HG03521 (cell line): ENCODE measurements at regions not wholly inside any gene's neighbourhood (a gene's known extent, or its start where the extent isn't known, plus 50 kb on each side); places are given as distances from the start of the nearest gene placed in this dataset.

Experiments used
- ATAC-seq: cut with Tn5 transposase; IDR thresholded peaks from one replicate; pipeline ENCODE4 v1.9.1; 2021; ENCODE audit warnings: mild to moderate bottlenecking, moderate library complexity; ENCODE audit not compliant: unreplicated experiment

DNA sequence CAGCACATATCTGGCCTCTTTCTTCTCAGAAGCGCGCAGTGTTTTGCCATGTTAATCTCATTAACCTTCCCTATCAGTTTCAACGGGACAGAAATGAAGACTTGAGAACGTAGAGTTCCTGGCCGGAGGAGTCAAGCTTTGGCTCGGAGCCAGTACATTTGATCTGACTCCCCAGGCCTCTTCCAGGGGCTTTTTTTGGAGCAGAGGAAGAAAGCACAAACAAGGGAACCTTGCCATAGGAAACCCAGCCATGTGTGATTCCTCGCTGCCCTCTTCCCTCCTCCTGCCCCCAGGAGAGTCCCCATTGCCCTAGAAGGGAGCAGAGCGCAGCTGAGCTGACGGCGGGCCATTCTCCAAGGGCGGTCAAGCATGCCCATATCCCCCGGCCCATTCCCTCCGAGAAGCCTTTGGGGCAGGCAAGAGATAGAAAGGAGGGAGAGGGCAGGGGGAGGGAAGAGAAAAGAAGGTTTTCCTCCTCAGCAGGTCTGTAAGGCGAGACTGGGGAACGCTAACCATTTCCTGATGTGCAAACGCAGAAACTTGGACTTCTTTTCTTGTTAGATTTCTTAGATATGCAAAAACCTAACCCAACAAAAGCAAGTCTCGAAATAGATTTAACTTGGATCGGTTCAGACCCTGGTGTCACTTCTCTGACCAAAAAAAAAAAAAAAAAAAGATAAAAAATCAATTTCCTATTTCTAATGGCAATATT is 63.7 kb upstream of the POU3F3 start:
- ATAC-seq, result no peak

DNA sequence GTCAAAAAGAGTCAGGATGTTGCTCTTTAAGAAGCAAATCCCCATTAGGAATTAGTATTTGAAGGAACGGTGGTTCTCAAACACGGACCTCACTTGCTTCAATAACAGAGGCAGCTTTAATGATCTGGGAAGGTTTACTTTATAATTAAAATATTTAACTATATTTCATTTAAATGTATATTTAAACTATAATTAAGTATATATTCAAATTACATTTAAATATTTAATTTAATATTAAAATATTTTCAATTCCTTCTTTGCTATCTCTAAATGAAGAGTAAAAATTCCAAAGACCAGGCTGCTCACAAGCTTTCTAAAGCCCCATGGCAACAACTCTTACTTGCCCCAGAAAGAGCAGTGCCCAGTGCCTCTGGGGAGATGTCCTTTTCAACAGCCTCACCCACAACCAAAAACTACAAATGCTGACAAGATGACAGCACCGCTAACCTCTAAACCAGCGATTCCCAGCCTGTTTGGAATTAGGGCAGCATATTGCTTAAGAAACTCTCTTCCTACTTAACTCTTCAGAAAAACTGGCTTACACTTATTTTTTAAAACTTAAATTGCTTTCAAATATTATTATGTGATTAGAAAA is 62.9 kb upstream of the POU3F3 start:
- ATAC-seq, result no peak

DNA sequence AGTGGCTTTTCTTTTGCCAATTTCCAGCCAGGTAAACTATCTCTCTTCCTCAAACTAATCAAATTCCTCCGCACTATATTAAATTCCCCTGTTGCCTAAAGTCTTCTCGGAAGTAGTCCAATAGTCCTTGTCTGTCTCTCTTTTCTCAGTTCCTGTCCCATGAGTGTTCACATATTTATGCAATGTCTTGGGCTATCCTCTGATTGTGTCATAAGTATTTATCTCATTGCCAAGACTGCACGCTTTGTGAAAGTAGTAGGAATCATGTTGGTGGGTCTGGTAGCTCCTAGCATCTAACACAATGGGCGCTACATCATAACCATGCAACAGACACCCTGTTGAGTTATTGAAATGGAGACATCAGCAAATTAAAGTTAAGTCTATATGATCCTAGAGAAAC is 59.9 kb upstream of the POU3F3 start:
- no peak for ATAC-seq

DNA sequence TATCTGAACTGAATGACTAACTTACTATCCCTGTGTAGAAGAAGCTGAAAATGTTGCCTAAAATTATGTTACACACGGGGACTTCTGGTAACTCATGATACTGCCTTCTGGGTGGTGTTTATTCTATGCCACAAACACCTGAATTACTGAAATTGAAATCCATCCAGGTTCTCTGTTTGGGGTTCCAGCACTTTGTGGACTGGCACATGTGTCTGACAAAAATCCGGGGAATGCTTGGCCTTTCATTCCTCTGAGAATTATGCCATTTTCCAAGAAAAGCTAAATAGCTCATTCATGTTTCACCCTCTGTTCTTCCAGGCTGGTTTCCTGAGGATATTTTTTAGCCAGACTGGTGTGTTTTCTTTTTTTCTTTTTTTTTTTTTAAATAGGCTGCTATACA is 59.5 kb upstream of the POU3F3 start:
- no peak for ATAC-seq
